ENCODE measurements at regions not wholly inside any gene's neighbourhood (a gene's known extent, or its start where the extent isn't known, plus 50 kb on each side); places are given as distances from the start of the nearest gene placed in this dataset.

DNA sequence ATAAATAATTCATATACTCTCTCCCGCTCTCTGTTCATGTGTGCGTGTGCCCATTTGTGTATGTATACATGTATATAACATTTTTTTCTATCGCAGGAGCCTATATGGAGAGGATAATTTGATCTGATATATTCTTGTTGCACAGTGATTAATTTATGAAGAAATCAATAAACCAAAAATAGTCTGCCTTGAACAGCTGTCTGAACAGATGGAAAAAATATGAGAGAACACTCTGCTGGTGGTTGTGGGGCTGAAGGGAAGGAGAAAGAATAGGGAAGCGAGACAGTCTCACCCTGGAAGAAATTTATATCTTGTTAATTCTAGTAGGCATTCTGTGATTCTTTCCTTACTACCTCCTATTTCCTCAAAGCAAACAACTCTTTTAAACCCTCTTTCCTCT, 96.6 kb upstream of the B3GAT2 start:
- WGBS, 5 donors = 88 to 95% (median 93%) methylated on average over 4 of the region's 4 CpGs
- intact Hi-C loops (cut with DNase I; ENCODE audit: low total_unique reads) = no loop called here
- H3K27ac ChIP-seq = no peak overlapping the region

DNA sequence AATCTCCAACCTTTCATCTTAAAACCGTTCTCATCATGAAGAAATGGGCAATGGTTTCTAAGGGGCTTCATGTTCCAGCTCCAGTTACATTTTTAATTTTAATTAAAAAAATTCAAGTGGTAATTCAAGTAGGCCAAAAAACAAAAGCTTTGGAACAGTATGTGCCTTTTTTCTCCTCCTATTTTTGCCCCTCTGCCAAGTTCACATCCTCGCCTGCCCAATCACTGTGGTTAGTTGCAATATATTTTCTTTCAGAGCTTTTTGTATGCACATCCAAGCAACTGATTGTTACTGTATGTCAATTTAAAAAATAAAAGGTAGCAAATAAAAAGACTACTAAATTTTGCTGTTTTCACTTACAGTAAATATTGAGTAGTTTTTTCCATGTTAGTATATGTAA, 99.8 kb upstream of the B3GAT2 start:
- DNase-seq = no peak
- H3K27me3 ChIP-seq (replicated peaks in 1 of 7) = no peaks in the 10 kb centered on the region
- intact Hi-C loops (cut with DNase I; ENCODE audit: low total_unique reads) = no loop called here
- no peaks in the 10 kb centered on the region for H3K36me3 ChIP-seq
- no peaks in the 10 kb centered on the region for H3K4me1 ChIP-seq
- 21 to 46% (median 37%) methylated on average over 2 of the region's 2 CpGs for WGBS, 5 donors
- no peak overlapping the region for H3K27ac ChIP-seq
- H3K9me3 ChIP-seq = no peaks in the 10 kb centered on the region
- no peak overlapping the region for H3K4me3 ChIP-seq
- TF ChIP-seq, protein P1, sequence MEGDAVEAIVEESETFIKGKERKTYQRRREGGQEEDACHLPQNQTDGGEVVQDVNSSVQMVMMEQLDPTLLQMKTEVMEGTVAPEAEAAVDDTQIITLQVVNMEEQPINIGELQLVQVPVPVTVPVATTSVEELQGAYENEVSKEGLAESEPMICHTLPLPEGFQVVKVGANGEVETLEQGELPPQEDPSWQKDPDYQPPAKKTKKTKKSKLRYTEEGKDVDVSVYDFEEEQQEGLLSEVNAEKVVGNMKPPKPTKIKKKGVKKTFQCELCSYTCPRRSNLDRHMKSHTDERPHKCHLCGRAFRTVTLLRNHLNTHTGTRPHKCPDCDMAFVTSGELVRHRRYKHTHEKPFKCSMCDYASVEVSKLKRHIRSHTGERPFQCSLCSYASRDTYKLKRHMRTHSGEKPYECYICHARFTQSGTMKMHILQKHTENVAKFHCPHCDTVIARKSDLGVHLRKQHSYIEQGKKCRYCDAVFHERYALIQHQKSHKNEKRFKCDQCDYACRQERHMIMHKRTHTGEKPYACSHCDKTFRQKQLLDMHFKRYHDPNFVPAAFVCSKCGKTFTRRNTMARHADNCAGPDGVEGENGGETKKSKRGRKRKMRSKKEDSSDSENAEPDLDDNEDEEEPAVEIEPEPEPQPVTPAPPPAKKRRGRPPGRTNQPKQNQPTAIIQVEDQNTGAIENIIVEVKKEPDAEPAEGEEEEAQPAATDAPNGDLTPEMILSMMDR (IDR thresholded peaks at IDR 0.05 in 8 of 11, conservative IDR thresholded peaks at IDR 0.05 in 3 of 11) = no peak
- no peak for TF ChIP-seq POLR2A (IDR thresholded peaks at IDR 0.05)
- TF ChIP-seq POLR2AphosphoS5 (IDR thresholded peaks at IDR 0.05) = no peak

More for the DNA sequence above, 96.6 kb upstream of the B3GAT2 start:
- Histone ChIP-seq H3K27me3 (replicated peaks in 1 of 7) (no peaks in the 10 kb centered on the region), H3K4me3 (no peak overlapping the region), H3K9me3 (no peaks in the 10 kb centered on the region), H3K4me1 (no peaks in the 10 kb centered on the region), H3K36me3 (no peaks in the 10 kb centered on the region)
- TF ChIP-seq POLR2AphosphoS5 (IDR thresholded peaks at IDR 0.05) (no peak), POLR2A (IDR thresholded peaks at IDR 0.05) (no peak)
- TF ChIP-seq, protein P1 (IDR thresholded peaks at IDR 0.05 in 8 of 11, conservative IDR thresholded peaks at IDR 0.05 in 3 of 11) = no peak
- DNase-seq = no peak

DNA sequence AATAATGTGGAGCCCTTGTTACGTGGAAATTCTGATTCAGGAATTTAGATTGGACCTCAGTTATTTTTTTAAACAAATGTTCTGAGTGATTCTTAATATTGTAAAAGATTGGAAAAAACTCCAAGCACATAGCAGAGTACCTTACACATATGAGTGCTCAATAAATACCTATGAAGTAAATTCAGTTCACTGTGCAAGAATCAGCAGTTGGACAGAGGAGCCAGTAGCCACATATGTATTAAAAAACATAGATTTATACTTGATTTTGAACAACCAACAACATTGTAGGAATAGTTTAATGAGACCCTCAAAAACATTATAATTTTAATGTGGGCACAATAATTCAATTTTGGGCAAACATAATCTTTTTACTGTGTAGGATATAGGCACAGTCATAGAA, 109.3 kb upstream of the B3GAT2 start:
- intact Hi-C loops (cut with DNase I; ENCODE audit: low total_unique reads) = no loop called here
- TF ChIP-seq, protein P1 (IDR thresholded peaks at IDR 0.05 in 8 of 11, conservative IDR thresholded peaks at IDR 0.05 in 3 of 11) = no peak
- TF ChIP-seq POLR2A (IDR thresholded peaks at IDR 0.05) (no peak), POLR2AphosphoS5 (IDR thresholded peaks at IDR 0.05) (no peak)
- no peak overlapping the region for H3K27ac ChIP-seq
- no peaks in the 10 kb centered on the region for H3K27me3 ChIP-seq (replicated peaks in 1 of 7)
- no peak for DNase-seq
- H3K4me1 ChIP-seq = no peaks in the 10 kb centered on the region
- H3K36me3 ChIP-seq = no peaks in the 10 kb centered on the region
- 81 to 90% (median 83%) methylated on average over 1 of the region's 1 CpG for WGBS, 5 donors
- H3K9me3 ChIP-seq = no peaks in the 10 kb centered on the region
- H3K4me3 ChIP-seq = no peak overlapping the region

DNA sequence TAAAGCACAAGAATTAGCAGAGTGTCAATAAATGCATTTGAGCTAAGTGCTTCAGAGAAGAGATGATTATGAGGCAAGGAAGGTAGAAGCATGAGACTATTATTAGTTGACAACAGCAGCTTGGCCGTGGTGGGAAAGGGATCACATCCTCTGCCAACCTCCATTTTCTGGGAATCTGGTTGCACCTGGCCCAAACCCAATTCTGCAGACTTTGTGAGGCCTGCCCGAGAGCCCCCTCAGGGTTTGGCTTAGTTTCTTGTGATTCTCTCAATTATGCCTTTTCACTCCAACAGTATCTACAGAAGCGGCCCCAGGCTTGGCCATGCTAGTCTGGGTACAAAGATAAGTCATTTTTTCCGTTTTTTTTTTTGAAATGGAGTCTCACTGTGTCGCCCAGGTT, 111.0 kb upstream of the B3GAT2 start:
- Histone ChIP-seq H3K9me3 (no peaks in the 10 kb centered on the region), H3K27ac (no peak overlapping the region), H3K4me1 (no peaks in the 10 kb centered on the region), H3K4me3 (no peak overlapping the region), H3K27me3 (replicated peaks in 1 of 7) (no peaks in the 10 kb centered on the region), H3K36me3 (no peaks in the 10 kb centered on the region)
- DNase-seq = no peak
- 76 to 91% (median 84%) methylated on average over 5 of the region's 5 CpGs for WGBS, 5 donors
- TF ChIP-seq POLR2AphosphoS5 (IDR thresholded peaks at IDR 0.05) (no peak), POLR2A (IDR thresholded peaks at IDR 0.05) (no peak)
- TF ChIP-seq, protein P1 (IDR thresholded peaks at IDR 0.05 in 8 of 11, conservative IDR thresholded peaks at IDR 0.05 in 3 of 11) = no peak
- intact Hi-C loops (cut with DNase I; ENCODE audit: low total_unique reads) = no loop called here
